Renal cortical epithelial cell (primary cell): ENCODE measurements at regions not wholly inside any gene's neighbourhood (a gene's known extent, or its start where the extent isn't known, plus 50 kb on each side); places are given as distances from the start of the nearest gene placed in this dataset.

Experiments used
- DNase-seq: peaks from one replicate; pipeline ENCODE4 v3.0.0-alpha.2; 2011; ENCODE audit warnings: low read depth

DNA sequence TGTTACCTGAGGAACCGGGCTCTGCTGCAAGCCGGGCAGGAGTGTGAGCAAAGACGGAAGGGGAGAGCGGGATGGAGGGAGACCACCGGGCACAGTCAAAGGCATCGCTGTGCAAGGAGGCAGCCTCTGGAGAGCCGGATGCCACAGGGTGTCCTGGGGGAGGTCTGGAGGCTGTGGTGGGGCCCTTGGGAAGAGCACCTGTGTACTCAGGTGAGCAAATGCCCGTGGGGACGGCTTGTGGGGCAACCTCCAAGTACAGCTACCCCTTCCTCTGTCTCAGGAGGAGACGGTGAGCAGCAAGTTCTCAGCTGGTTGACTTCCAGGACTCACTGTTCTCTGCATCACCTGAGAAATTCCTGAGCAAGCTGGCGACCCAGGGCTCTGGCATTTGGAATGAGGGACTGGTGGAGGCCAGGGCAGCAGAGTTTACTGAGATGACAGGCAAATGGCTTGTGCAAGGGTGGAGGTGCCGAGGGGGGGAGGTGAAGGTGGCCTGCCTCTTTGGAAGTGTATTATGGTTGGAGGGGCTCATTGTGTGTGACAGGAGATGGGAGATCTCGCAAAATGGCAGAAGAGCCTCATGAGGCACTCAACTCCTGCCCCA, 345.2 kb upstream of the SHH start:
- no peak for DNase-seq

DNA sequence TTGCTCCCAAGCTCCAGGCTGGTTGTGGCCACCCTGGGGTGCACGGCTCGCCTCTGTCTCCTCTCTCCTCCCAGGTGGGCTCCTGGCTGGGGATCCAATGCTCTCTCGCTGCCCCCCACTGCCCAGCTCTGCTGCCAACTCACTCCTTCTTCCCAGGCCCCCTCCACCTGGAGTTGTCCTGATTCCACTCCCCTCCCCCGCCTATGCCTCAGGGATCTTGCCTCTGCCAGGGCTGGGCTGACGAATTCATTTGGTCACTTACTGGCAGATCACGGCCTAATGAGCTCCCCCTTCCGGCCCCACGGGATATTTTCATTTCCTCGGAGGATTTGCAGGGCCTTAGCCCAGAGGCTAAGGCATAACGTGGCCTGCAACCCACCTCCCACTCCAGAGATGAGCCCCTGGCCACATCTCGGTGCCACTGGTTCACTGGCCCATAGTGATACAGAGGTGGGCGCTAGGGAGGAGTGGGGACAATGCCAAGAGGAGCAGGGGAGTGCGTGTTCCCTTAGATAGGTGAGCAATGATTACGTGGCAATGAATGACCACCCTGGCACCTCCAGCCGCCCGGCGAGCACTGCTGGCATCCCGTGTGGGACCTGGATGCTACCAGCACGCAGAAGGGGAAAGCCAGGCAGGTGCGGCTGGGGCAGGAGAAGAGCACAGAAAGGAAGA, 344.6 kb upstream of the SHH start:
- DNase-seq, result peak; percentile 62

DNA sequence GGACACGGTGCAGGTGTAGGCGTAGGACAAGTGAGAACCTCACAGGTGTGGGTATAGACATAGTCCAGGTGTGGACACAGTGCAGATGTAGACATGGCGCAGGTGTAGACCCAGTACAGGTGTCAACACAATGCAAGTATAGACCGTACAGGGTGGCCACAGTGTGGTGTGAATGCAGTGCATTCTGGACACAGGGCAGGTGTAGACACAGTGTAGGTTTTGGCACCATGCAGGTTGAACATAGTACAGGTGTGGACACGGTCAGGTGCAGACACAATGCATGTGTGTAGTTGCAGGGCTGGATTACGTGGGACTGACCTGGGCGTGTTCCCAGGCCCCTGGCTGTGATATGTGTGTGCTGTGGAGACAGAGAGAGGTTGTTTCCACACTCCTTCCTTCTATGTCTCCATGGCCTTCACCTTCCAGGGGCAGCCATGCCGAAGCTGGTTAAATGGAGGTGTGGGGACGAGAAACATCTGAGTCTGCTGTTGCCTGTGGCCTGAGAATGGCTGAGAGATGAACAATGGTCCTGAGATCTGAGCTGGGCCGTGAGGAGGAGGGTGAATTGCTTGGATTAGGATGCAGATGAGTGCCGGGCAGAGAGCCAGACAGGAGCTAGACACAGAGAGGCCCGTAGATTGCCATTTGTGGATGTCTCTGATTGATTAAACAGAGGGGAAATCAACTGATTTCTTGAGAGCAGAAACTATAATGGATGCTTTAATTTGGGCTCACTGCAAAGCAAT, 343.9 kb upstream of the SHH start:
- DNase-seq, result peak; percentile 1

DNA sequence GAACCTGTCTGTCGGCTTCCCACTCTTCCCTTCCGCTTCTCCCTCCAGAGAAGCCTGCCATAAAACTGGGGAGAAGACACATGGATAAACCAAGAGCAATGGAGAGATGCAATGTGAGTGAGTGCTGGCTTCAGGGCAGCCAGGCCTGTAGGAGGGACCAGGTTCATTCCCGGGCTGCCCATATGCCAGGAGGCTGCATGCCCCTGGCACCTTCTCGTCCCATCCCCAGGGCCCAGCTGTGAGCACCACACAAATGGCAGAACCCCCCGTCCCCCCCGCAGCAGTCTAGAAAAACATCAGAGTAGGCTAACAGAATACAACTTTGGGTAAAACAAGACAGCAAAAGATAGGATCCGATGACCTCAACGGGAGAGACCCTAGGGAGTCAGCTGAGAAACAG, 341.3 kb upstream of the SHH start:
- no peak for DNase-seq

DNA sequence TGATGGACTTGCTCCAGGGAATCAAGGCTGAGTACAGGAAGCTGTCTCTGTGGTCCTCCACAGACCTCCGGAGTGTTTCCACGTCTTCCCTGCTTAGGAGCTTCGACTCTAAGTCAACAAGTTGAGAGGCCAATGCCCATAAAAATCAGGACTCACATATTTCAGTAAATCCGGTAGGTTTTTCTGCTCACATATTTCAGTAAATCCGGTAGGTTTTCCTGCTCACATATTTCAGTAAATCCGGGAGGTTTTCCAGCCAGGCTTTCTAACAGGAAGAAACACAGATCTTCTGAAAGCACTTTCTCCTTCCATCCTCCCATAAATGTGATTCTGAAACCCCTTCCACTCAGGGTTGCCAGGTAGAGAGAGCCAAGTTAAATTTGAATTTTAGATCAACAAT, 340.1 kb upstream of the SHH start:
- peak; percentile 62 for DNase-seq

DNA sequence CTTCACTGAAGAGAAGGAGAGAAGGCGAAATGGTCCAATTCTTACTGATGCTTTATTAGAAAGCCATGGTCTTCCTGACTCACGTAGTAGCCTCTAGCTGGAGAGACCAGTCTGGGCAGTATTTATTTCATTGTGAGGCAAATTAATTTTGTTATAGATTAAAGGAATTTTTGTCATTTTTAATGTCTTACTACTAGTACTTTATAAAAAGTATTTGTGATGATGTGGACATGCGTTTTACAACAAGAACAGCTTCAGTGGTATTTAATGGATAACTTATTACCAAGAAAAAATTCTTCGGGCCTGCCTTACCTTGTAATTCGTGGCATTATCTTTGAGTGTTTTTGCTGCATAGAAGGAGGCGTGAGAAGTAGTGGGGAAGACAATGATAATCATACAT, 339.4 kb upstream of the SHH start:
- DNase-seq, result peak; percentile 82

DNA sequence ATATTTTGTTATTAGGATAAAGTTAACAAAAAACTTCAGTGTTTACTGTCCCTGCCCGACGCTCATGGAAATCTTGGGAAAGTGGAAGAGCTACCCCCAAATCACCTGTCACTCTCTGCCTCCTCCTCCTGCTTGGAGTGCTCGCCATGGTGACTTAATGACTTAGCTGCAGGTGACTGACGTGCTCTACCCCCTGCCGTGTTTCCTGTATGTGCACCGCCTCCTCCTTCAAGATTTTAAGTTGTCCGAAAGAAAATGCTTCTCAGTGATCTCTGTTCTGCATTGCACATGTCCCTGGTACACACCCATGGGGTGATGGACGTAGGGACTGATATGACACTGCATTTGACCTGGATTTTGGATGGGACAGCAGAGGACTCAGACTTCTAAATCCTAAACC, 338.8 kb upstream of the SHH start:
- DNase-seq, result peak; percentile 27

DNA sequence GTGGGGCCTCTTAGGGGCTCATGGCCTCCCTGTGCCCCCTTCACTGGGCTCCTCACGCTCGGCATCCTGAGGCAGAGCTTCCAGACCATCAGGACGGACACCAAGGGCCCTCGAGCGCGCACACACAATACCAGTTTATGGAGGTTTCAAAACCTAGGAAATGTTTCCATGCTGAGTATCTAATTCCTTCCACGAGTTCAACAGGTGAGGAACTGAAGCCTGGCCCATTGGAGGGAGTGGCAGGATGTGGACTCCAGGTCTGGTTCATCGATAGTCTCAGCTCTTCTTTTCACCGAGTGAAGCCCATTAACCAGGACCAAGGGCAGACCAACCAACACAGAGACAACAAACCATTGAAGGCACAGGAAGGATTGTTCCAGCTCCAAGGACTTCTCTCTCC, 336.7 kb upstream of the SHH start:
- no peak for DNase-seq

DNA sequence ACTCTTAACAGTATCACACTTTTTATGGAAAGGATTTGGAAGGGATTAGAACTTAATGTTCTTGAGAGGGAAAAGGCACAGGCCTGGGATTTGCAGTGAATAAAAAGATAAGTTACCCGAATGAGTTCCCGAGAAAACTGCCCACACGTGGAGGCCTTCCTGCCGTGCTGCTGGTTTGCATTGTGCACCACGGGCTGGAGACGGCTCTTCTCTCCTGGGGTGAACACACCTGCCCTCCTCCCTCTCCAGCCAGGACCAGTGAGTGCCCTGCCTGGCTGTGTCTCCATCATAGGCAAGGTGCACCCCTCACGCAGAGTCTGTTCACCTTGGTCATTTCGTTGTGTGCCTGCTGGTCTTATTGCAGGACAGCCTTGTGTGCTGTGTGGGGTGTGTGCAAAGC, 336.3 kb upstream of the SHH start:
- no peak for DNase-seq

DNA sequence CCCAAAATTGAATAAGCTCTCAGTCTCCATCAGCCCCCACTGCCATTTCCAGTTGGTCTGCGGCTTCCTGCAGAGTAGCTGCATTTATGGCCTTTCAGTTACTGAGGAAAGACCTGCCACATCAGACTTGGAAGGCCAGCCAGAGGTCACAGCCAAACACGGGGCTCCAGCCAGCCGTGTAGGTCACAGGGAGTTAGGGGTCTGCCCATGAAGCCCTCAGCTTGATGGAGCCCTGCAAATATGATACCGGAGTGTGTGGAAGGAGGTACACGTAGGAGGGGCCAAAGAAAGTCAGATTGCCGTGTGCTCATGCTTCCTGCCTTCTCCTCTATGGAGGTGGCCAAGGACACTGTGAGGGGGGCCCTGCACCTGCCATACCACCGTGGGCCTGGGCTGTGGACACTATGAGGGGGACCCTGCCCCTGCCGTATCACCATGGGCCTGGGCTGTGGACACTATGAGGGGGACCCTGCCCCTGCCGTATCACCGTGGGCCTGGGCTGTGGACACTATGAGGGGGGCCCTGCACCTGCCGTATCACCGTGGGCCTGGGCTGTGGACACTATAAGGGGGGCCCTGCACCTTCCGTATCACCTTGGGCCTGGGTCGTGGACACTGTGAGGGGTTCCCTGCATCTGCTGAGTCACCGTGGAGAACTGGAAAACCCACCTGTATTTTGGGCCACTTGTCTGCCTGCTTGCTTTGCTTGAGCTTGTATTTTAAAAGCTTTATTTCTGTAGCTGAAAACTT, 335.7 kb upstream of the SHH start:
- no peak for DNase-seq

DNA sequence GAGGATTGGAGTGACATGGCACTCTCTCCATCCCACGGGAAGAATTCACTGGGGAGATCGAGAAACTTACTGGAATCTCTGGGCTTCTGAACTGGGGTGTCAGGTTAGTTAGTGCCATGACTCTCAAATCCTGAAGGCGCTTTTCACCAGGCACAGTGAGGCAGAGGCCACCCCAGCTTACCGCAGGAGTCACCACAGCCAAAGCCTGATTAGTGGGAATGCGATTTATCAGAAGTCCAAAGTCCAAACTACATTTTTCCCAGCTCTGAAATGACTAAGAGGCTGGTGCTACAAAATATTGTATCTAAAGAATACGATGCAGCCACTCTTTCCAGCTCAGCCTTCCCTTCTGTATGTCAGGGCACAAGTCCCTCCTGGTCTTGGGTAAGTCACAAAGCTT, 334.8 kb upstream of the SHH start:
- DNase-seq, result peak; percentile 34

DNA sequence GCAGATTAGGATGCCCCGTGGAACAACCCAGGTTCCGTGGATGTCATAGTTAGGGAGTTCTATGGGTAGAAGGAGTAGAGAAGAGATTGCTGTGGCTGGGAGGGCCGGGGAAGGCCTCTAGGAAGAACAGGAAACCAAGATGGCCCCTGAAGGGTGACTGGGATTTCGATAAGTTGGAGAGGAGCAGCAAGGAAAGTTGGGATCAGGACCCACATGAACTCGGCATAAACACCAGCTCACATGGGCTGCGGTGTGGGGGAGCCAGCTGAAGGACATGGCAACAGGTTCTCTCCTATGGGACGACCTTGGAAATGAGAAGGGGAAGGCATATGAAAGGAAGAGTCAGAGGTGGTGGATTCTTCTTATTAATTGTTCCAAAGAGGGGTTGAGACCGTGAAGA, 333.7 kb upstream of the SHH start:
- no peak for DNase-seq

DNA sequence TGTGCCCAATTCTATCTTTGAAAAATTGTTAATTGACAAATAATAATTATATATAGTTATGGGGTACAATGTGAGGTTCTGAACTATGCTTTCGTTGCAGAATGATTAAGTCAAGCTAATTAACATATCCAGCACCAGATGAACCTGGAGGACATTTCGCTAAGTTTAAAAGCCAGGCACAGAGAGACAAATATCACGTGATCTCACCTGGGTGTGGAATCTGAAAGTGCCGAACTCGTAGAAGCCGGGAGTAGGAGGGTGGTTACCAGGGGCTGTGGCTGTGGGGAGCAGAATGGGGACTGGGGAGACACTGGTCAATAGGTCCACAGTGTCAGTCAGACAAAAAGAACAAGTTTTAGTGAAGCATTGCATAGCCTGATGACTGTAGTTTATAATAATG, 332.9 kb upstream of the SHH start:
- DNase-seq, result no peak

DNA sequence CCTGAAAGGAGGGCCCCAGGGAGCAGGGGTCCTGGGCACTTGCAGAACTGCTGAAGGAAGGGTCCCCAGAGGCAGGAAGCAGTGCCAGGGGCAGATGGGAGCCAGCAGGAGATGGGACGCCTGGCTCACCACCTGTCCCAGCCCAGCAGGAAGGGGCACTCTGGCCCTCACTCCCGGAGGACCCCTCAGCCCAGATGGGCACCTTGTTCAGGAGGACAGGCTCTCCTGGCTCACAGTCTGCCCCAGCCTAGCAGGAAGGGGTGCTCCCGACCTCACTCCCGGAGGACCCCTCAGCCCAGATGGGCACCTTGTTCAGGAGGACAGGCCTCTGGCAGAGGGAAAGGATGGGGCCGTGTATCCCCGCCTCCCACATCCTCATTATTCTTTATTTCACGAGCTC, 331.4 kb upstream of the SHH start:
- no peak for DNase-seq

DNA sequence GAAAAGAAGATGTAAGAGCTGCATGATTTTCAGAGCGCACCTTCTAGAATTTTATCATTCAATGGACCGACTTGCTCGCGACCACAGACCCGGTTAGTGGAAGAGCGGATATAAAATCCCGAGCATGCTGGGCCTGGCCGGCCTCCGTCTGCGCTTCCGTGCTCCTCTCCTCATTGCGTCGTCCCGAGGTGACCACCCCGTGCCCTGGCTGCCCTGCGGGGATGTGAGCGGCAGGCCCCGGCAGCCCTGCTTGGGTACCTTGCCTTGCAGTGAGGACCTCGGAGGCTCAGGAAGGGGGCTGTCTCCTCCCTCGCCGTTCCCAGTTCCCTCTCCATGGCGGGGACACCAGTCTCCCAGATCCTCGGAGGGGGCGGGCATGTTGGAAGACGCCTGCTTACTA, 330.9 kb upstream of the SHH start:
- DNase-seq, result no peak

DNA sequence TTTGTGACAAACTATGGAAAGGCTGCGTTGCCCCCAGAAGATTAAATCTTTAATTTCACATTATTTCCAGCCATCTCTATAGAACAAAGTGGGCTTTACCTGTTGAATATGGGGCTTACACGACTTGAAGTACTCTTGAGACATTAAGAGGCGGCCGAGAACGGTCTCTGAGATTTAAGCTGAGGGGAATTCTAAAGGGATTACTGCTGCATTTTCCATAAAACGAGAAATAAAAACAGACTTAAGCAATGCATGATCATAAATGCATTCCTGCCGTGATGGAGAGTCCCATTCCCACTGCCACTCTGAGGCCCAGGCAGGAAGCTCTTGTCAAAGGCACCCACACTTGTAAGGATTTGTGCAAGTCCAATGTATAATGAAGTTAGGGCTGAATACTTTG, 329.7 kb upstream of the SHH start:
- no peak for DNase-seq

DNA sequence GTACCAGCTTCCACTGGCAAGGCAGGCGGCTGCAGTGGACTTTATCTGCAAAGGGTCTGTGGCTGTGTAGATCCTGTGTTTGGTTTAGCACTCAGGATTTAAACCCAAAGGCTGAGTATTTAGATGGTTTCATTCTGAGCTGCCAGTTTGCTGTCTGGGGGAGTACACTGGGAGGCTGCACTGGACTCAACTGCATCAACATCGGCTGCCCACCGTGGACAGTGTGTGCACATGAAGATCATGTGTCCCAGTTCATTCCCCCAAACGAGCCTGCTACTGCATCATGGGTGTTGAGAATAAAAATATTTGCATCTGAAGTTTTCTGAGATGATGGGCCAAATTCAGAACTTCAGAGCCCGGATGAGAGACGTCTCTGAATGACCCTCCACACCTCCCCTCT, 328.6 kb upstream of the SHH start:
- no peak for DNase-seq

DNA sequence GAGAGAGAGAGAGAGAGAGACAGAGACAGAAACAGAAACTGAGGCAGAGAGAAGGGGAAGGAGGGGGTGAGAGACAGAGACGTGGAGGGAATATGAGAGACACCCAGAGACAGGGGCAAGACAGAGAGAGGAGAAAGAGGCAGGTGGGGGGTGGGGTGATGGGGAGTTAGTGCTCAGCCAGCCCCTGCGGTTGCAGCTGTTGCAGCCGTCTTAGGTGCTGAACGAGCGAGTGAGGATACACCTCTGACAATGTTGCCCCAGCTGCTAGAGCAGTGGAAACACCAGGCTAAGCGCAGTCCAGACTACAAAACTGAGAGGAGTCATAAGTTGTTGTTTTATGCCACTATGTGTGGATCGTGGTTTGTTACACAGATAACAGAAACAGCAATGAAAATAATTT, 328.2 kb upstream of the SHH start:
- DNase-seq, result no peak

DNA sequence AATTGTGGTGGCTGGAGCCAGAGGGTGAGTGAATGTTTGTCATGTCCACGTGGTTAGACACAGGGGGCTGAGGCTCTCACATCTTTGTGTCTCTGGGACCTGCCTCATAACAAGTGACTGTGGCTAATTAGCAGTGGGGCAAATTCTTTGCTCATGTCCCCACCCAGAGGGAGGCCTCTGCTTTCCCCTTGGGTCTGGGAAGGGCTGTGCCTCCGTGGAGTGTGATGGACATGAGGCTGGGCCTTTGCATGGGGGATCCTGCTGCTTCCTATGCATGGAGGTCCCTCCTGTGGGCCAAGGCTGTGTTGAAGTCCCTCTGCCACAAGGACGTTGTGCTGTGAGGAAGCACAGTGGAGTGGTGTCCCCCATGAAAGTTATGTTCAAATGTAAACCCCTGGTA, 327.4 kb upstream of the SHH start:
- DNase-seq, result no peak

DNA sequence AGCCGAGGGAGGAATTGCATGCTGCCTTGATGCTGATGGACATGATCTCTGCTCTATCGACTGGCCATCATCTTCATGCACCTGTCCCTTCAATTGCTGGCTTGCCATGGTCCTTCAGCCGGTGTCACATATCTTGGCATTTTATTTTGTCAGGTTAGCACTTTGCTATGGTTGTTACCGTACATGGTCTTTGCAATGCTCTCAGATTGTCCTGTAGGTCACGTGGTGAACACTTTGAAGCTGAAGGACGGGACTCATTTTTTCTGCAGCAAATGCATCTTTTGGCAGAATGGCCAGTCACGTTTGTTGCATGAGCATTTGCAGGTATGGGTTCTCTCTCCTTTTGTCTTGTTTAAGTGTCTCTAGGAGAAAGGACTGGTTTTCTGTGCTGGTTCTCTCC, 326.8 kb upstream of the SHH start:
- DNase-seq, result no peak

DNA sequence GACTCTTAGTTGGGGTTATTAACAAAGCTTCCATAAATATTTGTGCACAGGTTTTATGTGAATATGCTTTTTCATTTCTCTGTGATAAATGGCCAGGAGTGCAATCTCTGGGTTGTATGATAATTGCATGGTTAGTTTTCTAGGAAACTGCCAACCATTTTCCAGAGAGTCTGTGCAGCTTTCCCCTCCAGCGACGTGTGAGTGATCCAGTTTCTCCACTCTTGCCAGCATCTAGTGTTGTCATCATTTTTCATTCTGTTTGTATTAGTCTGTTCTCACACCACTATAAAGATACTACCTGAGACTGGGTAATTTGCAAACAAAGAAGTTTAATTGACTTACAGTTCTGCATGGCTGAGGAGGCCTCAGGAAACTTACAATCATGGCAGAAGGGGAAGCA, 319.6 kb upstream of the SHH start:
- DNase-seq, result no peak

DNA sequence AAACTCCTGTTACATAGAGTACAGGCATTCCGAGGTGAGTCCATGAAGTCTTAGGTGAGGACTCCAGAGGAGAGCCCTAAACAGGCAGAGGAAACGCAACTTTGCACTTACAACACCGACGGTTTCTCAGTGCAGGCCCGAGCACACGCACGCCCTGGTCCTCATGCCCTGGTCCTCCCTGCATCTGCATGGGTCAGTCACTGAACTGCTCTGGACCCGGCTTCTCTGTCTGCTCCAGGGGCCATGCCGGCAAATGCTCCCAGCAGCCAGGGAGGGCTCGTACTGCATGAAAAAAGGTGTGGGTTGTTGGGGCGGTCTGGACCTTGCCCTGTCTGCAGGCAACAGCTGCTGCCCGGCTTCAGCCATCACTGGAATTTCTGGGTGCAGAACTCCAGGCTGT, 317.3 kb upstream of the SHH start:
- no peak for DNase-seq

DNA sequence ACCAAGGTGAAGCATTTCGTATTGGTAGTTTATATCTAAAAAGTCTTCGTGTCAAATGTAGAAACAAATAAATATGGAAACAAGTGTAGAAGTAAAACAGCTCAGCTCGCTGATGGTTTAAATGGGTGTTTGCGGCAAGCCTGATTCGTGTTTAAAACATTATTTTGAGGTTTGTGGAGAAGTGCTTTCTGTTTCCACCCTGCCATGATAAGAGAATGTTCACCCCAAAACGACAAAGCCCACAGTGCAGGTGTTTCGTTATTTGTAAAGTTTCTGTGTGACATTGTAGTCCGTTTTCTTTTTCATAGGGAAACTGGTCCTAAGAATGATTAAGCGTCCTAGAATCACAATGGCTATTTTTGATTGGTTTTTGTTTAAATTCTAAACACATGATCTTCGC, 316.2 kb upstream of the SHH start:
- DNase-seq, result no peak
